ENCODE measurements at regions not wholly inside any gene's neighbourhood (a gene's known extent, or its start where the extent isn't known, plus 50 kb on each side); places are given as distances from the start of the nearest gene placed in this dataset.
A peak's percentile ranks its signal among the peaks of the same experiment; 100 is the strongest.

DNA sequence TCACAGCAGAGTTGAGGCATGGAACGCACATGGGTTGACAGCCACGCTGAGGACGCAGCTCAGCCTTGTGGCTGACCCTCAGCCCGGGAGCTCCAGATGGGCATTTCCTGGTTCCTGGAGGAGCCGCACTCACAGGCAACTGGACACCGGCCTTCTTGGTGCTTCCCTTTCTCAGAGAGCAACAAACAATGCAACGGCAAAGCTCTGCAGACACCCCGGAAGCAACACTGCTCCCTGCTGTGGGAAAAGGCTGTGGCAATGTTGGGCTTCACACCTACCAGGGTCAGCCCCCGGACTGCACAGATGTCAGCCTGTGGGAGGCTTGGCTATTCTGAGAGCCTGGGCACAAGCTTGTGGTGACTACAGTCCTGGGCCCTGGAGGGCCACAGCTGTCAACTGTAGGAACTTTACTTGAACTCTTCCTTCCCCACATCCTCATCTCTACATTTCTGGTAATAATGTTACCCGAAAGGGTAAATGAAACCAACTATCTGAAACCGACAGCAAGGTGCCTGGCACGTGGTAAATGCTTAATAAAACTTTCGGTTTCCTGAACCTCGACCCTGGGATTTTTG lies 597.5 kb upstream of the MKI67 start:
- no peak overlapping the region for H3K4me3 Mint-ChIP-seq
- DNase-seq, result no peak
- peaks cover 5% of the 10 kb centered on the region for H3K36me3 Mint-ChIP-seq (ENCODE audit: low read depth)
- H3K4me1 Mint-ChIP-seq, result peaks cover 73% of the 10 kb centered on the region
- H3K9me3 Mint-ChIP-seq, result no peaks in the 10 kb centered on the region
- peaks cover 10% of the 10 kb centered on the region for H3K27me3 Mint-ChIP-seq (ENCODE audit: low read depth, poor library complexity)
- TF ChIP-seq, protein P1, sequence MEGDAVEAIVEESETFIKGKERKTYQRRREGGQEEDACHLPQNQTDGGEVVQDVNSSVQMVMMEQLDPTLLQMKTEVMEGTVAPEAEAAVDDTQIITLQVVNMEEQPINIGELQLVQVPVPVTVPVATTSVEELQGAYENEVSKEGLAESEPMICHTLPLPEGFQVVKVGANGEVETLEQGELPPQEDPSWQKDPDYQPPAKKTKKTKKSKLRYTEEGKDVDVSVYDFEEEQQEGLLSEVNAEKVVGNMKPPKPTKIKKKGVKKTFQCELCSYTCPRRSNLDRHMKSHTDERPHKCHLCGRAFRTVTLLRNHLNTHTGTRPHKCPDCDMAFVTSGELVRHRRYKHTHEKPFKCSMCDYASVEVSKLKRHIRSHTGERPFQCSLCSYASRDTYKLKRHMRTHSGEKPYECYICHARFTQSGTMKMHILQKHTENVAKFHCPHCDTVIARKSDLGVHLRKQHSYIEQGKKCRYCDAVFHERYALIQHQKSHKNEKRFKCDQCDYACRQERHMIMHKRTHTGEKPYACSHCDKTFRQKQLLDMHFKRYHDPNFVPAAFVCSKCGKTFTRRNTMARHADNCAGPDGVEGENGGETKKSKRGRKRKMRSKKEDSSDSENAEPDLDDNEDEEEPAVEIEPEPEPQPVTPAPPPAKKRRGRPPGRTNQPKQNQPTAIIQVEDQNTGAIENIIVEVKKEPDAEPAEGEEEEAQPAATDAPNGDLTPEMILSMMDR (IDR thresholded peaks at IDR 0.05), result no peak
- no peak overlapping the region for H3K27ac Mint-ChIP-seq

DNA sequence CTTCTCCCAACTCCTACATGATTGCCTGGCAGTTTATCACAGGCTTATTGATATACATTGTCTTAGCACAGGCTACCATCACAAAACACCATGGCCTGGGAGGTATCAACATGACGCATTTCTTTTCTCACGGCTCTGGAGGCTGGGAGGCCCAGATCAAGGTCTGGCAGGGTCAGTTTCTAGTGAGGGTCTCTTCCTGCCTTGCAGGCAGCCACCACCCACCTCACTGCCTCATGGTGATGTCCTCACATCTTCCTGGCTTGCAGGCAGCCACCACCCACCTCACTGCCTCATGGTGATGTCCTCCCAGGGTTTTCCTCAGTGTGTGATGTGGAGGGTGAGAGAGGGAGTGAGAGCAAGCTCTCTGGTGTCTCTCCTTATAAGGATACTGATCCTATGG lies 599.3 kb upstream of the MKI67 start:
- Mint-ChIP-seq H3K9me3 (no peaks in the 10 kb centered on the region), H3K36me3 (ENCODE audit: low read depth) (peaks cover 5% of the 10 kb centered on the region), H3K4me3 (no peak overlapping the region), H3K27me3 (ENCODE audit: low read depth, poor library complexity) (peaks cover 10% of the 10 kb centered on the region), H3K4me1 (peaks cover 66% of the 10 kb centered on the region), H3K27ac (no peak overlapping the region)
- TF ChIP-seq, protein P1 (IDR thresholded peaks at IDR 0.05), result no peak
- DNase-seq, result no peak

- Mint-ChIP-seq H3K4me1 (peaks cover 51% of the 10 kb centered on the region), H3K27me3 (ENCODE audit: low read depth, poor library complexity) (peaks cover 13% of the 10 kb centered on the region)
Observed at GRCh38 chr10:128727114-128727513, 600.9 kb upstream of the MKI67 start.

GRCh38 chr10:128729910-128730420 lies 603.7 kb upstream of the MKI67 start:
- Mint-ChIP-seq H3K9me3 (no peaks in the 10 kb centered on the region), H3K4me1 (peaks cover 36% of the 10 kb centered on the region), H3K27me3 (ENCODE audit: low read depth, poor library complexity) (peaks cover 17% of the 10 kb centered on the region), H3K27ac (no peak overlapping the region), H3K4me3 (no peak overlapping the region), H3K36me3 (ENCODE audit: low read depth) (no peaks in the 10 kb centered on the region)
- no peak for DNase-seq
- TF ChIP-seq, protein P1 (IDR thresholded peaks at IDR 0.05), result no peak

More at GRCh38 chr10:128727114-128727513, 600.9 kb upstream of the MKI67 start:
- Mint-ChIP-seq H3K27ac (no peak overlapping the region), H3K9me3 (no peaks in the 10 kb centered on the region), H3K36me3 (ENCODE audit: low read depth) (peaks cover 5% of the 10 kb centered on the region), H3K4me3 (no peak overlapping the region)
- TF ChIP-seq, protein P1 (IDR thresholded peaks at IDR 0.05), result no peak
- no peak for DNase-seq

DNA sequence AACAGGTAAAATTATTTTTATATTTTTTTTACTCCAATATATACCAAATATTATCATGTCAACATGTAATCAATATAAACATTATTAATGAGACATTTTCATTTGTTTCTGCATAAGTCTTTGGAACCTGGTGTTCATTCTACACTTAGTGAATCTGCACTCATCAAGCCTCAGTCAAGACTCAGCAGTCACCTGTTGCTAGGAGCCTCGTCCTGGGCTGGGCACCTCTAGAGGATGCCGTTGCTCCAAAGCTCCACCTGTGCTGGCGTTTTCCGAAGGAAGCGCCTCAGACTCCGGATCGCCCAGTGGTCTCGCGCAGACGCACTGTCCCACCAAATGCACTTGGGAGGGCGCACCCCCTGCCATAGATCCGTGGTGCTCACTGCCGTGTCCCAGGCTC lies 604.7 kb upstream of the MKI67 start:
- Mint-ChIP-seq H3K4me1 (peaks cover 36% of the 10 kb centered on the region), H3K27me3 (ENCODE audit: low read depth, poor library complexity) (peaks cover 17% of the 10 kb centered on the region), H3K36me3 (ENCODE audit: low read depth) (no peaks in the 10 kb centered on the region), H3K4me3 (no peak overlapping the region), H3K27ac (no peak overlapping the region), H3K9me3 (no peaks in the 10 kb centered on the region)
- TF ChIP-seq, protein P1 (IDR thresholded peaks at IDR 0.05), result no peak
- DNase-seq, result no peak

- Mint-ChIP-seq H3K4me1 (peaks cover 33% of the 10 kb centered on the region), H3K27ac (peak overlapping the region; percentile 80), H3K4me3 (no peak overlapping the region), H3K9me3 (no peaks in the 10 kb centered on the region), H3K36me3 (ENCODE audit: low read depth) (no peaks in the 10 kb centered on the region), H3K27me3 (ENCODE audit: low read depth, poor library complexity) (peaks cover 7% of the 10 kb centered on the region)
- TF ChIP-seq, protein P1 (IDR thresholded peaks at IDR 0.05), result no peak
- no peak for DNase-seq
Observed at GRCh38 chr10:128734161-128734560, 607.9 kb upstream of the MKI67 start.
